ENCODE measurements at regions not wholly inside any gene's neighbourhood (a gene's known extent, or its start where the extent isn't known, plus 50 kb on each side); places are given as distances from the start of the nearest gene placed in this dataset.

DNA sequence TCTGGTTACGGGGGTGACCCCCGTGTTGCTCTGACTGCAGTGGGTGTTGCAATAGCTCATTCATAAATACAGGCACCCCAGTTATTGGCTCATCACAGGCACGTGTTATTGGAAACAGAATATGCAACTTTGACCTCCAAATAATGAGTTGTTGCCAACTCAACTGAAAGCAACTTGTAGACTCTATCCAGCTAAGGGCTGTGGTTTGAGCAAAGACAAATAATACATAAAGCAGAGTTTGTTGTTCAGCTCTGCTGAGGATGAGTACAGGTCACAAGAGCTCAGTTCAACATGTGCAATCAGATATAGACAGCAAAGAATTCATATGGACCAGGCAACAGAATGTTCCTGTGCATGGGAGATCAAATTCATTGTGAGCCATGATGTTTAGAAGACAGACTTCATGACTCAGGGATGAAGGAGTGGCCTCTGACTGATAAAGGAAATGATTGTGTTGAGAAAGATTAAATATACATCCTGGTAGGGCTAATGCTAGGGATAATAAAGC is 87.6 kb upstream of the LRIG1 start:
- TF ChIP-seq CTCF (IDR thresholded peaks at IDR 0.05): no peak
- no peak for TF ChIP-seq EZH2 (IDR thresholded peaks at IDR 0.05)
- TF ChIP-seq EZH2phosphoT487 (IDR thresholded peaks at IDR 0.05): no peak

Data from neural progenitor cell (in vitro differentiated cells).